GM21360 (cell line): ENCODE measurements at regions not wholly inside any gene's neighbourhood (a gene's known extent, or its start where the extent isn't known, plus 50 kb on each side); places are given as distances from the start of the nearest gene placed in this dataset.

Experiments
- ATAC-seq: cut with Tn5 transposase; IDR thresholded peaks from one replicate; pipeline ENCODE4 v1.9.1; 2021; ENCODE audit warnings: mild to moderate bottlenecking, moderate library complexity; ENCODE audit not compliant: unreplicated experiment

GRCh38 chr7:121575194-121575765 lies 179.2 kb upstream of the FAM3C start:
- ATAC-seq, result no peak

GRCh38 chr7:121574109-121574508 lies 178.0 kb upstream of the FAM3C start:
- ATAC-seq, result no peak

- ATAC-seq, result no peak
Measured at GRCh38 chr7:121572615-121573014, 176.5 kb upstream of the FAM3C start.

GRCh38 chr7:121570365-121570764 lies 174.3 kb upstream of the FAM3C start:
- ATAC-seq, result no peak

GRCh38 chr7:121563177-121563576 lies 167.1 kb upstream of the FAM3C start:
- ATAC-seq, result no peak

- no peak for ATAC-seq
Measured at GRCh38 chr7:121562259-121562658, 166.2 kb upstream of the FAM3C start.

- no peak for ATAC-seq
Measured at GRCh38 chr7:121561717-121562116, 165.6 kb upstream of the FAM3C start.

- ATAC-seq, result no peak
Measured at GRCh38 chr7:121560267-121560990, 164.3 kb upstream of the FAM3C start.

- no peak for ATAC-seq
Measured at GRCh38 chr7:121558288-121558687, 162.2 kb upstream of the FAM3C start.

GRCh38 chr7:121557034-121557892 lies 161.2 kb upstream of the FAM3C start:
- no peak for ATAC-seq

- ATAC-seq, result no peak
Measured at GRCh38 chr7:121555558-121555957, 159.4 kb upstream of the FAM3C start.

GRCh38 chr7:121547544-121548092 lies 151.5 kb upstream of the FAM3C start:
- ATAC-seq, result peak; percentile 88

- no peak for ATAC-seq
Measured at GRCh38 chr7:121546632-121547543, 150.8 kb upstream of the FAM3C start.

- no peak for ATAC-seq
Measured at GRCh38 chr7:121545418-121545817, 149.3 kb upstream of the FAM3C start.

GRCh38 chr7:121544726-121545125 lies 148.6 kb upstream of the FAM3C start:
- peak; percentile 72 for ATAC-seq

GRCh38 chr7:121544238-121544637 lies 148.1 kb upstream of the FAM3C start:
- ATAC-seq, result no peak

GRCh38 chr7:121541457-121541856 lies 145.3 kb upstream of the FAM3C start:
- ATAC-seq, result no peak

- ATAC-seq, result no peak
Measured at GRCh38 chr7:121540138-121540537, 144.0 kb upstream of the FAM3C start.

GRCh38 chr7:121537031-121537430 lies 140.9 kb upstream of the FAM3C start:
- no peak for ATAC-seq
